Activated CD4-positive, alpha-beta T cell treated with anti-CD3 and anti-CD28 coated beads, Interleukin-2, Interleukin-6, amounts not matched to agents 100 ng/mL and 50 ng/mL, durations not matched to agents 16 hours and 8 hours (primary cell): ENCODE measurements at regions not wholly inside any gene's neighbourhood (a gene's known extent, or its start where the extent isn't known, plus 50 kb on each side); places are given as distances from the start of the nearest gene placed in this dataset.
"Not testable (repeated sequence)": the region's sequence is repeated elsewhere in the genome, so short reads cannot be mapped to it uniquely, and the experiment has no call there.

ENCODE experiments used
- DNase-seq: peaks from one replicate; pipeline ENCODE4 v3.0.0-alpha.2; 2020

- DNase-seq = not testable (repeated sequence)
Observed at GRCh38 chr6:141969768-141970415, 162.8 kb upstream of the GJE1 start.

GRCh38 chr6:141969201-141969600 is 163.5 kb upstream of the GJE1 start:
- no peak for DNase-seq

GRCh38 chr6:141968632-141969031 is 164.1 kb upstream of the GJE1 start:
- no peak for DNase-seq

- DNase-seq = no peak
Observed at GRCh38 chr6:141965016-141965545, 167.6 kb upstream of the GJE1 start.

GRCh38 chr6:141963543-141964295 is 169.0 kb upstream of the GJE1 start:
- DNase-seq = peak; percentile 35

- DNase-seq = no peak
Observed at GRCh38 chr6:141957271-141957670, 175.5 kb upstream of the GJE1 start.

- DNase-seq = no peak
Observed at GRCh38 chr6:141956868-141957267, 175.9 kb upstream of the GJE1 start.

GRCh38 chr6:141956046-141956761 is 176.5 kb upstream of the GJE1 start:
- no peak for DNase-seq

- DNase-seq = no peak
Observed at GRCh38 chr6:141953072-141953471, 179.7 kb upstream of the GJE1 start.

- DNase-seq = no peak
Observed at GRCh38 chr6:141946502-141946901, 186.2 kb upstream of the GJE1 start.

GRCh38 chr6:141938664-141939063 is 194.1 kb upstream of the GJE1 start:
- DNase-seq = no peak

- DNase-seq = no peak
Observed at GRCh38 chr6:141932685-141933084, 200.0 kb upstream of the GJE1 start.

- peak; percentile 14 for DNase-seq
Observed at GRCh38 chr6:141926200-141926900, 206.4 kb upstream of the GJE1 start.

GRCh38 chr6:141925001-141925400 is 207.7 kb upstream of the GJE1 start:
- no peak for DNase-seq

GRCh38 chr6:141922898-141923297 is 209.8 kb upstream of the GJE1 start:
- no peak for DNase-seq

- DNase-seq = not testable (repeated sequence)
Observed at GRCh38 chr6:141916682-141917505, 215.8 kb upstream of the GJE1 start.

GRCh38 chr6:141914646-141915045 is 218.1 kb upstream of the GJE1 start:
- no peak for DNase-seq

- DNase-seq = no peak
Observed at GRCh38 chr6:141906569-141907080, 226.1 kb upstream of the GJE1 start.

- DNase-seq = no peak
Observed at GRCh38 chr6:141890661-141891060, 242.1 kb upstream of the GJE1 start.

- DNase-seq = no peak
Observed at GRCh38 chr6:141884850-141885249, 247.9 kb upstream of the GJE1 start.

GRCh38 chr6:141878686-141879085 is 254.0 kb upstream of the GJE1 start:
- no peak for DNase-seq
